ENCODE measurements at regions not wholly inside any gene's neighbourhood (a gene's known extent, or its start where the extent isn't known, plus 50 kb on each side); places are given as distances from the start of the nearest gene placed in this dataset.
"Not testable (repeated sequence)": the region's sequence is repeated elsewhere in the genome, so short reads cannot be mapped to it uniquely, and the experiment has no call there.

DNA sequence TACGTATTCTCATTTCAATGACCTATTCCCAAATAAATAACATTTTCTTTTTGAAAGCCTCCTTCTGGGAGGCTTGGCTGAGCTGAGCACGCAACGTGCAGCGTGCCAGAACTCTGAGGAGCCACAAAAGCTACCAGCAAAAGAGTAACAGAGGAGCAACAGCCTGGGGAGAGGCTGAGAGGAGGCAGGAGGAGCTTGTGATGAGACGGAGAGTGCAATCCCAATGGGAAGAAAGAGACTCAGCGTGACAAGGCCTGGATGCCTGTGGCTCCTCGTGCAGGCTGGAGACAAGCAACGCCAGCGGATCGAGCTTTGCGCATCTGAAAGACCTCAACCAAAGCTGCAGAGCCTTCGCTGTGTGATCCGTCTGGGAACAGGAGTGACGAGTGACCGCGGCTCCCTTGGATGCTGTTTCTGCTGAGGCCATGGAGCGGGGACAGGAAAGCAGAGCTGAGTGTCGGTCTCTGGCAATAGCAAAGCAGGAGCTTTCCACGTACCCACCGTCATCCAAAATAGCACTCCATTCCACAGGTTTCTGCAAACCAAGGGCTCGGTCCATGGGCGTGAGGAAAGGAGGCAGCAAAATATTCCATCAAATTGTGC is 171.7 kb upstream of the PFKP start:
- DNase-seq (ENCODE audit: extremely low read depth, low read depth, low spot score): no peak

DNA sequence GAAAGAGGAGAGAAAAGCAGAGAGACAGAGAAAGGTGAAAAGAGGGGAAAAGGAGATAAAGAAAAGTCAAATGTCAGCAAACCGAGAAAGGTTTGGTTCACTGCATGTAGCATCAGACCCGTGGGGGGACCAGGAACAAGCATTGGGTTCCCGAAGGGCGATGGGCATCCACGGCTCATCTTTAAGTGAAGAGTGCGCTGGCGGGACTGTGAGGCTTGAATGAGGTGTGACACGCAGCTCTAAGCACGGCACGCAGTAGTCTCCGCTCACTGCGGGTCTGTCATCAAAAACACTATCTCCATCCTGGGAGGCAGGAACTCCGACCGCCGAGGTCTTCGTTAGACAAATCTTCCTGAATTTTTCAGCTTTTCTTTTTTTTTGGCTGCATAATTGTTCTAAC is 173.4 kb upstream of the PFKP start:
- DNase-seq (ENCODE audit: extremely low read depth, low read depth, low spot score): no peak

DNA sequence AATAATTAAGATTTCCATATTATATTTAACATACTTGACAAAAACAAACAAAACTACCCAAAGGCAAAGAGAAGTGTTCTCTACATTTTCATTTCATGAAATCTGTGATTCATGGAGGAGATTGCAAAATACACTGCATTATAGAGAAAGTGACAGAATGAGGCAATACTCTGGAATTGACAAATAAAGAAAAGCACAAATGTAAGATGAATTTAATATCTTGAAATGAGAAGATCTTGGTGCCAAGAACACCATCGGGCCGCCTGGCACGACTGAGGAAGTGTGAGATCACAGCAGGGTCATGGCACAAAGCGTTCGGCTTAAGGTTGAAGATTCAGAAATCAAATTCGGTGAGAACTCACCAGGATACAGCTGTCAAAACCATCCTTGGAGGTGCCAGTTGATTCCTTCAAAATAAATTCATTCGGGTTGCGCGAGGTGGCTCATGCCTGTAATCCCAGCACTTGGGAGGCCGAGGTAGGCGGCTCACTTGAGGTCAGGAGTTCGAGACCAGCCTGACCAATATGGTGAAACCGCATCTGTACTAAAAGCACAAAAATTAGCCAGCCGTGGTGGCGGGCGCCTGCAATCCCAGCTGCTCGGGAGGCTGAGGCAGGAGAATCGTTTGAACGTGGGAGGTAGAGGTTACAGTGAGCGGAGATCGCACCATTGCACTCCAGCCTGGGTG is 174.0 kb upstream of the PFKP start:
- no peak for DNase-seq (ENCODE audit: extremely low read depth, low read depth, low spot score)

DNA sequence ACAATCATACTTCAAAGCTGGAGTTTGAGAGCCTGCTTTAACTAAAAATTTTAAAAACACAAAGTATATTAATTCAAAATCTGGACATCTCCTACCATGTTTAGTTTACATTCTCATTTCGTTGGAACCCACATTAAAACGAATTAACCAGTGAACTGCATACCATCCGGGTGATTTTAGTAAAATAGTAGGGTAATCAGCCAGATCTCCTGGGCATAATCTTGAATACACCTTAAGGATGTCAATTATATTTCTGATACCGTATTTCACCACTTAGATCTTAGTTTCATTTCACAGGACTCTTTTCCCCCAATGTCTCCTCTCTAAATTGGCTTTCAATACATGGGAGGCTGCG is 175.6 kb upstream of the PFKP start:
- DNase-seq (ENCODE audit: extremely low read depth, low read depth, low spot score): no peak

DNA sequence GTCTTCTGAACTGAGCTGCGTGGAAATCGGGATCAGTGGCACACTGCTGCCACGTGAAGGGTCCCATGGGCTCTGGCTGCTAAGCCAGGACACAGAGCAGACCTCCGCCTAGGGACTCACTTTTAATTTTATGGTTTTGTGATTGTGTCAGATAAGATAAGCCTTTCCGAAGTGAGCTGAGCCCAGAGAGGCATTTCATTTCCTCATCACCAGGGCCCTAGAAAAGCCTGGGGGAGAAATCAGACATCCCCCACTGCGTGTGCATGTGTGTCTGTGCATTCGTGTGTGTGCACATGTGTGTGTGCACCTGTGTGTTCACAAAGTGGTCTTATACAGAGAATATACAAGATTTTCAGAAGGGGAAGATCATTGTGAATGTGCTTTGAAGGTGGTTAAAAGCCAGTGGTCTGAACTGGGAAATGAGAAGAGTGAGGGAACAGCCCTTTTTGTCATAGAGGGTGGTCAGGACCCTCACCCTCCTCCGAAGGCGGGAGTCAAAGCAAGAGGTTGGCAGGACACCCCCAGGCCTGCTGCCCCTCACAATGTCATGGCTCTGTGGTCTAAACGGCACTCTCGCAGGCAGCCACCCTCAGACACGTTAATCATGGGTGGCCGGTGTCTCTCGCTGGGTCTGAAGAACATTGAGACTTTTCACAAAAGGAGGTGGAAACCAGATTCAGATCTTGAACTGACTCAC is 176.1 kb upstream of the PFKP start:
- DNase-seq (ENCODE audit: extremely low read depth, low read depth, low spot score): no peak

- DNase-seq (ENCODE audit: extremely low read depth, low read depth, low spot score): no peak
Observed at GRCh38 chr10:2890093-2890492, 177.3 kb upstream of the PFKP start.

DNA sequence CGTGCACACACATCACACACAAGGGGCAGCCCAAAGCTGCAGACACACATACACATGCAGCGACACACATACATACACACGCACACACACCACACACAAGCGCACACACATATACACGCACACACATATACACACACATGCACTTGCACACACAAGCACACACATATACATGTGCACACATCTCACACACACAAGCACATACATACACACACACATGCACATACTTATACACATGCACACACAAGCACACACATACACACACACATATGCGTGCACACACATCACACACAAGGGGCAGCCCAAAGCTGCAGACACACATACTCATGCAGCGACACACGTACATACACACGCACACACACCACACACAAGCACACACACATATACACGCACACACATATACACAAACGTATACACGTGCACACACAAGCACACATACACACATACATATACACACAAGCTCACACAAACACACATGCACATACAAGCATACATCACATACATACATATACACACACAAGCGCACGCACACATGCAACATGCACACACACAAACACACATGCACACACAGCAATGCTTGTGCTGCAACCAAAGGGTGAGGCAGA is 178.8 kb upstream of the PFKP start:
- DNase-seq (ENCODE audit: extremely low read depth, low read depth, low spot score): no peak

GRCh38 chr10:2887391-2888070 is 179.8 kb upstream of the PFKP start:
- DNase-seq (ENCODE audit: extremely low read depth, low read depth, low spot score): no peak

DNA sequence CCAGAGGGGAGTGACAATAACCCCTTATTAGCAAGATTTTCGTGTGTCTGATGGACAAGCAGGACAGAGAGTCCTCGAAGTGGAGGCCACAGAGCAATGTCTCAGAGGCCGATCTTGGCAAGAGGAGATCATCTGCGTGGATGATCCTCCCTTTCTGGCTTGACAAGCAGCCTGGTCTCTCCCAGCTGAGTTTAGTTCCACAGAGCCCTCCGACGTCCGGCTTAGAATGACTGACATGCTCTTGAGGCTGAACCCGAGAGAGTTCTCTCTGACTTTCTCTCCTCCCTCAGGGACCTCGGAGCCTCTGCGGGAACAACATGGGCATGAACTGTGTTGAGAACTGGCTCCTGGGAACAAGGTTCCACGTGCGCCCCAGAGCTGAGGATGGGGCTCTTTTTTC is 180.7 kb upstream of the PFKP start:
- DNase-seq (ENCODE audit: extremely low read depth, low read depth, low spot score): no peak

- no peak for DNase-seq (ENCODE audit: extremely low read depth, low read depth, low spot score)
Observed at GRCh38 chr10:2885288-2886278, 181.8 kb upstream of the PFKP start.

DNA sequence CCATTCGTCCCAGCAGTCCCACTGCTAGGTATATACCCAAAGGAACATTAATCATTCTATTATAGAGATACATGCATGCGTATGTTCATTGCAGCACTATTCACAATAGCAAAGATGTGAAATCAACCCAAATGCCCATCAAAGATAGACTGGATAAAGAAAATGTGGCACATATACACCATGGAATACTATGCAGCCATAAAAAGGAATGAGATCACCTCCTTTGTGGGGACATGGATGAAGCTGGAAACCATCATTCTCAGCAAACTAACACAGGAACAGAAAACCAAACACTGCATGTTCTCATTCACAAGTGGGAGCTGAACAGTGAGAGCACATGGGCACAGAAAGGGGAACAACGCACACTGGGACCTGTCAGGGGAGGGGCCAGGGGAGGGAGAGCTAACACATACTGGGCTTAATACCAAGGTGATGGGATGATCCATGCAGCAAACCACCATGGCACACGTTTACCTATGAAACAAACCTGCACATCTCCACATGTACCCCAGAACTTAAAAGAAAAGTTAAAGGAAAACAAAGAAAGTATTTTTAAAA is 183.3 kb upstream of the PFKP start:
- DNase-seq (ENCODE audit: extremely low read depth, low read depth, low spot score): not testable (repeated sequence)

- DNase-seq (ENCODE audit: extremely low read depth, low read depth, low spot score): no peak
Observed at GRCh38 chr10:2883238-2883637, 184.1 kb upstream of the PFKP start.

DNA sequence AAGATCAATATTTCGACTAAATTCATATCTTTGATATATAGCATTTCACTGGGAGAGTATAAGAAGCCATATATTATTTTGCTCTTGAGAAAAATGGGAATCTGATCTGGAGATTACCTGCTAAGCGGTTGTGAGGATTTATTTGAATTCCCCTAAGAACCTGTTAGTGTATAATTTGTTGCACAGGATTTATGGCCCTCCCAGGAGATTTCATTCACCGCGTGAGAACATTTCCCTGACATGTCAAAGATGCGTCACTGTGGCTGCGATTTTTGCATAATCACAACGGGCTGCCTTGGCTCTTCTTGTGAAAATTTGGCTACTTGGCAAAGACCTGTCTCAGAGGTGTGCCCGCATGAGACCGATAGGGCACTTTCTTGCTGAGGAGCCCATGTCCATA is 184.7 kb upstream of the PFKP start:
- DNase-seq (ENCODE audit: extremely low read depth, low read depth, low spot score): no peak

DNA sequence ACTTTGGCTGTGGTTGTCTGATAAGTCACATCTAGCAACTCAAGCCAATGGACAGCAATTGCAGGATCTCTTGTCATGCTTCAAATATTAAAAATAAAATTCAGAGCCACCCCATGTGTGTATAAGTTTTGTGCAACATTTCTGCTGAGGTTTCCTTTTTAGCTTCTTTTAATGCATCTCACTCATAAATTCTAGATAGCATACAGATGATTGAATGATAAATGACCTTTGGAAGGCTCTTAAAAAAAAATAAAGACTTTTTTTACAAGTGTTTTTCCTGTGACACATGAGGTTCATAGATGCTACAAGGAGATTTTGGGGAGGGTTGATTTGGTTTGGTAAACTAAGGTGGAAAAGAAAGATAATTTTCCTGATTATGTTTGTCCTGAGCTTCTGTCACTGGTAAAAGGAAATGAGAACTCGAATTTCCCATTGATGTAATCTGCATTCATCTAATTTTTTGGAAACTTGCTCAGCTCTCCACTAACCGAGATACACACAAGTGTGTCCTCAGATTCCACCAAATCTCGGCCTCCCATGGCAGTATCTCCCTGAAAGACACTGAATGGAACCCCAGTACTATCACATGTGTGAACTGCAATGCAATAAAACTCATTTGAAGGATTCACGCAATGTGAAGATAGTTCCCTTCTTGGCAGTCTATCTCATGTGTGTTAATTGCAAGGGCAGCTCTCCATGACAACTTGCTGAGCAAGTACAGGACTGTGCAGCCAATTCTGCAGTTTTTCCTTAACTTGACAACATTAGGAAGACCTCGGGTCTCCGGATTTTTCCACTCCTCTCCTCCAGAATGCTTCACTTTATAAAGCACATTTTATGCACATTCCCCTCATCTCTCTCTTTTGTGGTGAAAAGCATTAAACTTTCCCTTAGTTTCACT is 185.4 kb upstream of the PFKP start:
- no peak for DNase-seq (ENCODE audit: extremely low read depth, low read depth, low spot score)

DNA sequence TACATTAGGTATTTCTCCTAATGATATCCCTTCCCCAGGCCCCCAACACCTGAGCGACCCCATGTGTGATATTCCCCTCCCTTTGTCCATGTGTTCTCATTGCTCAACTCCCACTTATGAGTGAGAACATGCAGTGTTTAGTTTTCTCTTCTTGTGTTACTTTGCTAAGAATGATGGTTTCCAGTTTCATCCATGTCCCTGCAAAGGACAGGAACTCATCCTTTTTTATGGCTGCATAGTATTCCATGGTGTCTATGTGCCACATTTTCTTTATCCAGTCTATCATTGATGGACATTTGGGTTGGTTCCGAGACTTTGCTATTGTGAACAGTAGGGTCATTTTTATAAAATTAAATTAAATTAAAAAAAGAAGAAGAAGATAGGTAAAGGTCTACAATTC is 187.3 kb upstream of the PFKP start:
- not testable (repeated sequence) for DNase-seq (ENCODE audit: extremely low read depth, low read depth, low spot score)

GRCh38 chr10:2878818-2879217 is 188.5 kb upstream of the PFKP start:
- no peak for DNase-seq (ENCODE audit: extremely low read depth, low read depth, low spot score)

DNA sequence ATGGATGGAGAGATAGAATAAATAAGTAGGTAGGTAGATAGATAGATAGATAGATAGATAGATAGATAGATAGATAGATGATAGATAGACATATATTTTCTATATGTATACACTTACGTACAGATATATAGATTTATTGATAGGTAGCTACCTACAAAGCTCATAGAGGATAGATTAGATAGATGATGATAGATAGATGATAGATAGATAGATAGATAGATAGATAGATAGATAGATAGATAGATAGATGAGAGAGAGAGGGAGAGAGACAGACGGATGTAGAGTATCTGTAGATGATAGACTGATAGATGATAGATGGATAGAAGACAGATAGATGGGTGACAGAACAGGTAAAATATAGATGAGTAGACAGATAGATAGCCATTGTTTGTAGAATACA is 191.3 kb upstream of the PFKP start:
- no peak for DNase-seq (ENCODE audit: extremely low read depth, low read depth, low spot score)

- DNase-seq (ENCODE audit: extremely low read depth, low read depth, low spot score): no peak
Observed at GRCh38 chr10:2874963-2875362, 192.4 kb upstream of the PFKP start.

GRCh38 chr10:2873769-2874168 is 193.6 kb upstream of the PFKP start:
- DNase-seq (ENCODE audit: extremely low read depth, low read depth, low spot score): no peak
